H9 (cell line): ENCODE measurements at regions not wholly inside any gene's neighbourhood (a gene's known extent, or its start where the extent isn't known, plus 50 kb on each side); places are given as distances from the start of the nearest gene placed in this dataset.

Source experiments
- DNase-seq: peaks from one replicate; pipeline ENCODE4 v3.0.0-alpha.2; 2017
- H2AFZ ChIP-seq: one replicate; pipeline ENCODE4 v1.6.1; 2013; ENCODE audit warnings: mild to moderate bottlenecking, low read length, control low read depth, moderate library complexity
- H2AK5ac ChIP-seq: 2 replicates; pipeline ENCODE4 v1.6.1; 2013; ENCODE audit warnings: low read length, control low read depth, mixed read lengths; ENCODE audit not compliant: insufficient read length
- H2BK120ac ChIP-seq: one replicate; pipeline ENCODE4 v1.6.1; 2013; ENCODE audit warnings: low read depth, mild to moderate bottlenecking, low read length, control low read depth, inconsistent platforms; ENCODE audit not compliant: poor library complexity, severe bottlenecking
- H2BK12ac ChIP-seq: 2 replicates; pipeline ENCODE4 v1.6.1; 2013; ENCODE audit warnings: low read length, control low read depth, mixed read lengths, low read depth; ENCODE audit not compliant: insufficient read length
- H2BK15ac ChIP-seq: 2 replicates; pipeline ENCODE4 v1.6.1; 2013; ENCODE audit warnings: low read depth, low read length, control low read depth
- H2BK20ac ChIP-seq: one replicate; pipeline ENCODE4 v1.6.1; 2013; ENCODE audit warnings: low read depth, mild to moderate bottlenecking, low read length, control low read depth, inconsistent platforms; ENCODE audit not compliant: poor library complexity, severe bottlenecking
- H2BK5ac ChIP-seq: 2 replicates; pipeline ENCODE4 v1.6.1; 2013; ENCODE audit warnings: low read length, control low read depth, mixed read lengths; ENCODE audit not compliant: insufficient read length
- H3K14ac ChIP-seq: 2 replicates; pipeline ENCODE4 v1.6.1; 2013; ENCODE audit warnings: low read length, control low read depth; ENCODE audit not compliant: insufficient read depth
- H3K18ac ChIP-seq: 2 replicates; pipeline ENCODE4 v1.6.1; 2013; ENCODE audit warnings: low read depth, mild to moderate bottlenecking, mixed read lengths, low read length, control low read depth; ENCODE audit not compliant: insufficient read length
- H3K23ac ChIP-seq: 2 replicates; pipeline ENCODE4 v1.6.1; 2013; ENCODE audit warnings: low read length, control low read depth, mixed read lengths, low read depth; ENCODE audit not compliant: insufficient read length
- H3K23me2 ChIP-seq: 2 replicates; pipeline ENCODE4 v1.6.1; 2013; ENCODE audit warnings: low read depth, mild to moderate bottlenecking, mixed read lengths, low read length, control low read depth; ENCODE audit not compliant: insufficient read length, poor library complexity, severe bottlenecking
- H3K27ac ChIP-seq: 2 replicates; pipeline ENCODE4 v1.5.1; 2013; ENCODE audit warnings: low read length, control low read depth, mixed read lengths, low read depth; ENCODE audit not compliant: insufficient read length
- H3K27me3 ChIP-seq: 2 replicates; pipeline ENCODE4 v1.6.1; 2013; ENCODE audit warnings: low read length, control low read depth, inconsistent platforms; ENCODE audit not compliant: insufficient read depth
- H3K4ac ChIP-seq: 2 replicates; pipeline ENCODE4 v1.6.1; 2013; ENCODE audit warnings: low read depth, mild to moderate bottlenecking, control low read depth, inconsistent platforms, low read length, moderate library complexity
- H3K4me1 ChIP-seq: 2 replicates; pipeline ENCODE4 v1.6.1; 2013; ENCODE audit warnings: low read length, control low read depth, inconsistent platforms; ENCODE audit not compliant: insufficient read depth
- H3K4me2 ChIP-seq: 2 replicates; pipeline ENCODE4 v1.6.1; 2013; ENCODE audit warnings: low read length, control low read depth, mixed read lengths; ENCODE audit not compliant: insufficient read length, insufficient read depth
- H3K56ac ChIP-seq: 2 replicates; pipeline ENCODE4 v1.6.1; 2013; ENCODE audit warnings: low read depth, mild to moderate bottlenecking, mixed read lengths, low read length, control low read depth; ENCODE audit not compliant: insufficient read length
- H3K79me1 ChIP-seq: 2 replicates; pipeline ENCODE4 v1.6.1; 2013; ENCODE audit warnings: low read depth, mild to moderate bottlenecking, moderate library complexity, low read length, control low read depth, inconsistent platforms; ENCODE audit not compliant: insufficient read depth, poor library complexity, severe bottlenecking
- H3K79me2 ChIP-seq: 2 replicates; pipeline ENCODE4 v1.6.1; 2013; ENCODE audit warnings: low read length, control low read depth, inconsistent platforms; ENCODE audit not compliant: insufficient read depth
- H3K9ac ChIP-seq: 2 replicates; pipeline ENCODE4 v1.6.1; 2013; ENCODE audit warnings: low read length, control low read depth, mixed read lengths; ENCODE audit not compliant: insufficient read length; ENCODE audit errors: extremely low read depth
- H3K9me3 ChIP-seq: one replicate; pipeline ENCODE4 v1.6.1; 2013; ENCODE audit warnings: low read depth, low read length, inconsistent platforms; ENCODE audit not compliant: control insufficient read depth
- H3T11ph ChIP-seq: one replicate; pipeline ENCODE4 v1.6.1; 2013; ENCODE audit warnings: mild to moderate bottlenecking, low read length, control low read depth, inconsistent platforms
- H4K20me1 ChIP-seq: one replicate; pipeline ENCODE4 v1.6.1; 2013; ENCODE audit not compliant: control insufficient read depth, insufficient read length, insufficient read depth
- H4K5ac ChIP-seq: 2 replicates; pipeline ENCODE4 v1.6.1; 2013; ENCODE audit warnings: low read depth, mild to moderate bottlenecking, mixed read lengths, low read length, control low read depth; ENCODE audit not compliant: insufficient read length
- H4K8ac ChIP-seq: replicated peaks from 2 replicates; pipeline ENCODE4 v1.6.1; 2013; ENCODE audit warnings: low read length, control low read depth, mixed read lengths, low read depth; ENCODE audit not compliant: insufficient read length
- H4K91ac ChIP-seq: 2 replicates; pipeline ENCODE4 v1.6.1; 2013; ENCODE audit warnings: low read depth, mild to moderate bottlenecking, moderate library complexity, mixed read lengths, low read length, control low read depth; ENCODE audit not compliant: insufficient read length
- H3K27ac Mint-ChIP-seq, 3 experiments: 2 replicates in 2 of 3; 3 replicates in 1 of 3; pipeline ENCODE4 v1.8.0; 2020 to 2021; ENCODE audit warnings: mixed read lengths in 3 of 3, mild to moderate bottlenecking in 1 of 3, moderate library complexity in 1 of 3
- H3K27me3 Mint-ChIP-seq: 2 replicates; pipeline ENCODE4 v1.8.0; 2021; ENCODE audit warnings: low read depth, mild to moderate bottlenecking, moderate library complexity, mixed read lengths
- H3K36me3 Mint-ChIP-seq, 3 experiments: 2 replicates in 2 of 3; 3 replicates in 1 of 3; pipeline ENCODE4 v1.8.0; 2020 to 2021; ENCODE audit warnings: low read depth in 3 of 3, mixed read lengths in 3 of 3; ENCODE audit not compliant: insufficient read depth in 1 of 3
- H3K4me1 Mint-ChIP-seq, 2 experiments: 2 replicates each; pipeline ENCODE4 v1.8.0; 2020; ENCODE audit warnings: mixed read lengths in 2 of 2
- H3K4me3 Mint-ChIP-seq, 2 experiments: 2 replicates in 1 of 2; 3 replicates in 1 of 2; pipeline ENCODE4 v1.8.0; 2020 to 2021; ENCODE audit warnings: mild to moderate bottlenecking in 2 of 2, mixed read lengths in 2 of 2, moderate library complexity in 1 of 2
- H3K9me3 Mint-ChIP-seq, 2 experiments: 2 replicates in 1 of 2; 3 replicates in 1 of 2; pipeline ENCODE4 v1.8.0; 2020; ENCODE audit warnings: mild to moderate bottlenecking in 2 of 2, mixed read lengths in 2 of 2, moderate library complexity in 1 of 2
- WGBS: extraction: QIAGEN DNeasy Blood & Tissue Kit; methylation state at CpG from one replicate; pipeline ENCODE4 v1.1.7; 2013; ENCODE audit warnings: missing lambda C conversion rate, low lambda C conversion rate, mixed read lengths; ENCODE audit not compliant: insufficient read length; ENCODE audit errors: extremely low coverage; 5-methylcytosine and 5-hydroxymethylcytosine counted together
- TF ChIP-seq, protein P1 (sequence below): fragments of 200-600 bp; sonication (generic); conservative IDR thresholded peaks from 3 replicates; pipeline ENCODE4 v1.8.0; 2021; ENCODE audit warnings: antibody characterized with exemption, mild to moderate bottlenecking

DNA sequence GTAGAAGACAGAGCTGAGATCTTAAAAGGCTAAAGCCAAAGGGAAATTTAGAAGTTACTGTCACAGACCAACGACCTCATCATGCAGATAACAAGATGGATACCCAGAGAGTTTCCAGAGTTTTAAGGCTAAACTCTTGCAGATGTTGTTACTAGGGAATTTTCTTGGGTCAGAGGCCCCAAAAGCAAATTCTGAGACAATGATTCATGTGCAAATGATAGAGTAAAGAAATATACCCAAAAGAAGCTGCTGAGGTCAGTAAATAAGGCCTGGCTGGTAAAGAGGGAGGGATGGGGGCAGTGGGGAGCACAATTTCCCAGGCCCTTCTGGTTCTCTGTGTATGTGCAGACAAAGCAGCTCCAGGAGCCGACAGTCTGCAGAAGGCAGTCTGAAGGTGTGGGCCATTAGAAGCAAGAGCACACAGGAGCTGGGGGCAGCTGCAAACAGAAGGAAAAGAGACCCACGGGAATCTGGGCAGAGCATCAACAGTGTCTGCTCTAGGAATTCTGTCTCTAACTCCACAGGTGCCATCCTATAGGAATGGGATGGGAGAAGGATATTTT lies 330.8 kb downstream of the TBC1D4 start:
- Histone ChIP-seq H3K23ac (no peak overlapping the region), H2AFZ (no peak overlapping the region), H3T11ph (no peak overlapping the region), H3K9me3 (no peaks in the 10 kb centered on the region), H2BK15ac (no peak overlapping the region), H2BK5ac (no peak overlapping the region), H3K14ac (no peak overlapping the region), H3K4me1 (no peaks in the 10 kb centered on the region), H2BK20ac (no peak overlapping the region), H4K8ac (no peak overlapping the region), H3K18ac (no peak overlapping the region), H2BK12ac (no peak overlapping the region), H3K4me2 (no peak overlapping the region), H2AK5ac (no peak overlapping the region), H3K56ac (no peak overlapping the region), H4K5ac (no peak overlapping the region), H3K79me1 (no peaks in the 10 kb centered on the region), H3K9ac (no peak overlapping the region), H3K4ac (no peak overlapping the region), H4K20me1 (no peaks in the 10 kb centered on the region), H3K79me2 (no peaks in the 10 kb centered on the region), H3K27ac (no peak overlapping the region), H4K91ac (no peak overlapping the region), H3K23me2 (no peaks in the 10 kb centered on the region), H3K27me3 (no peaks in the 10 kb centered on the region), H2BK120ac (no peak overlapping the region)
- Mint-ChIP-seq H3K27me3 (no peaks in the 10 kb centered on the region; the same call in 1 of the 2 replicates), H3K27ac (no peak overlapping the region), H3K4me1 (no peaks in the 10 kb centered on the region), H3K36me3 (peaks cover 0 to 11% (median 8%) of the 10 kb centered on the region in 3 experiments; a peak in 4 of 7 replicates), H3K9me3 (peaks cover 10 to 11% of the 10 kb centered on the region in 2 experiments), H3K4me3 (no peak overlapping the region)
- DNase-seq: no peak
- WGBS: no CpG with 5 or more reads among the region's 3 CpGs
- TF ChIP-seq, protein P1, sequence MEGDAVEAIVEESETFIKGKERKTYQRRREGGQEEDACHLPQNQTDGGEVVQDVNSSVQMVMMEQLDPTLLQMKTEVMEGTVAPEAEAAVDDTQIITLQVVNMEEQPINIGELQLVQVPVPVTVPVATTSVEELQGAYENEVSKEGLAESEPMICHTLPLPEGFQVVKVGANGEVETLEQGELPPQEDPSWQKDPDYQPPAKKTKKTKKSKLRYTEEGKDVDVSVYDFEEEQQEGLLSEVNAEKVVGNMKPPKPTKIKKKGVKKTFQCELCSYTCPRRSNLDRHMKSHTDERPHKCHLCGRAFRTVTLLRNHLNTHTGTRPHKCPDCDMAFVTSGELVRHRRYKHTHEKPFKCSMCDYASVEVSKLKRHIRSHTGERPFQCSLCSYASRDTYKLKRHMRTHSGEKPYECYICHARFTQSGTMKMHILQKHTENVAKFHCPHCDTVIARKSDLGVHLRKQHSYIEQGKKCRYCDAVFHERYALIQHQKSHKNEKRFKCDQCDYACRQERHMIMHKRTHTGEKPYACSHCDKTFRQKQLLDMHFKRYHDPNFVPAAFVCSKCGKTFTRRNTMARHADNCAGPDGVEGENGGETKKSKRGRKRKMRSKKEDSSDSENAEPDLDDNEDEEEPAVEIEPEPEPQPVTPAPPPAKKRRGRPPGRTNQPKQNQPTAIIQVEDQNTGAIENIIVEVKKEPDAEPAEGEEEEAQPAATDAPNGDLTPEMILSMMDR: no peak
